ENCODE measurements at regions not wholly inside any gene's neighbourhood (a gene's known extent, or its start where the extent isn't known, plus 50 kb on each side); places are given as distances from the start of the nearest gene placed in this dataset.

DNA sequence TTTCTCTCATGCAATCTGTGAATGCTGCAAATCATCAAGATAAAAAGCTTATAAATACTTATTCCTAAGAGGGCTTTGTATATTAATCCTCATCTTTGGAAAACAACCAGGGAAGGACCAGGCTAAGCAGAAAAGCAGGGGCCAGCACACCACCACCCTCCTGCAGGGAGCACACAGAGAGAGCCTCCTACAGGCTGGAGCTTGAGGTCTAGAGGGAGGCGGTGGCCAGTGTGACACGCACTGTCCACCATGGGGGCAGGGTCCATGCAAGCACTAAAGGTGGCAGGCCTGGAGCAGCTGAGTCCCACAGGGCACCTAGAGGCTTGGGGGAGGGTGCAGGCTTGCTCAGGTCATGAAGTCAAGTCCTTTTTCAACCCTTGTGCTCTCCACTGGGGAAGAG, 236.9 kb downstream of the TACR3 start:
- no peak for DNase-seq (ENCODE audit: low read depth)
- no peak for TF ChIP-seq CTCF (IDR thresholded peaks at IDR 0.05; ENCODE audit: insufficient read depth, low read length)
- H3K4me3 ChIP-seq (ENCODE audit: low read depth, low read length): no peak overlapping the region

DNA sequence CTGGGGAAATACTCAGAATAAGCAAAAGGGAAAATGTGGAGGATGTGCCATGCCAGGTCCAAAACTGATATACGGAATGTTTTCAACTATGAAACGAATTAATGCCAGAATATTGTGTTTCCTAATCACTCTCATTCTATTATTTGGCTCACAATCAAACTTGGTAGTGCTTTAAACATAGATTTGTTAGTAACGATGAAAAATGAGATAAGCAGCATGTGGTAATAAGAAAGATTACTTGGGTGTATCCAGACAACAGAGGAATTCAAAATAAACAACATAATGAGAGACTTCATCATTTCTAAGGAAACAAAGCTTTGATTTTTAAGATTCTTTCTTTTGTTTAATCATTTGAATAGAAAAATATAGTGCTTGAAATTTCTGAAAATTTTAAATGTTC, 237.3 kb downstream of the TACR3 start:
- no peak for TF ChIP-seq CTCF (IDR thresholded peaks at IDR 0.05; ENCODE audit: insufficient read depth, low read length)
- no peak overlapping the region for H3K4me3 ChIP-seq (ENCODE audit: low read depth, low read length)
- DNase-seq (ENCODE audit: low read depth): peak; percentile 12

DNA sequence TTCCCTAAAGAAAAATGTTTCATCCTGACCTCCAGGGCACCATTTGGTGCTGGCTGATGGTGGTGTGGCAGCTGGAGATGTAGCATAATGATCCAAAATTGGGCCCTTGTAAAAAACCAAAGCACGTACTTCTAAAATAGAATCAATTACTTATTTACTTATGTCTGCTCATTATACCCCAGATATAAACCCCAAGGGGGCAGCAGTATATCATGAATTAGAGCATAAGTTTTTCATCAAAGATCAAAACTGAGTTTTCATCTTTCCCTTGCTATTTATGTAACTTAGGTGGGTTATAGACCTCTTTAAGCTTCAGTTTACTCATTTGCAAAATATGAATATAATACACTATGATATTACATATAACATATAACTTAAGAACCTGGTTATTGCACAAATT, 241.1 kb downstream of the TACR3 start:
- no peak overlapping the region for H3K4me3 ChIP-seq (ENCODE audit: low read depth, low read length)
- DNase-seq (ENCODE audit: low read depth): peak; percentile 28
- no peak for TF ChIP-seq CTCF (IDR thresholded peaks at IDR 0.05; ENCODE audit: insufficient read depth, low read length)

DNA sequence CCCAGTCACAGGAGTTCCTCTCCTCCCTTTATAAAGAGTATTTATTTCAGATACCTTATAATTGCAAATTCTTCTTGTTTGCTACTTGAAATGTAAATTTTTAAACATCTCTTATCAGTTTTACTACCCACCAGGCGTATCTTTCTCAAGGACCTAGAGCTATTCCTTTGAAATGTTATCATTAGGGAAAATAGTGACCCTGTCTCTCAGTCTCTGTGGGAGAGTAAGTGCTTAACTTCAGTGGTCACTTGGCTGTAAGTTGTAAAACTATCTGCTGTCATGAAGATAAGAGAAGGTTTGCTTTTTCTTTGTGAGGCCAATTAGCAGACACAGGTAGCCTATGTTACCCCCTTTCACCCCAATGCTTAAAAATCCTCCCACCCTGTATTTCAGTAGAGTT, 241.6 kb downstream of the TACR3 start:
- TF ChIP-seq CTCF (IDR thresholded peaks at IDR 0.05; ENCODE audit: insufficient read depth, low read length): no peak
- no peak for DNase-seq (ENCODE audit: low read depth)
- no peak overlapping the region for H3K4me3 ChIP-seq (ENCODE audit: low read depth, low read length)

GRCh38 chr4:103457566-103457965, 259.4 kb upstream of the CENPE start:
- no peak overlapping the region for H3K4me3 ChIP-seq (ENCODE audit: low read depth, low read length)
- no peak for TF ChIP-seq CTCF (IDR thresholded peaks at IDR 0.05; ENCODE audit: insufficient read depth, low read length)
- no peak for DNase-seq (ENCODE audit: low read depth)

- no peak overlapping the region for H3K4me3 ChIP-seq (ENCODE audit: low read depth, low read length)
- DNase-seq (ENCODE audit: low read depth): no peak
- TF ChIP-seq CTCF (IDR thresholded peaks at IDR 0.05; ENCODE audit: insufficient read depth, low read length): no peak
Observed at GRCh38 chr4:103451341-103451740, 253.2 kb upstream of the CENPE start.

DNA sequence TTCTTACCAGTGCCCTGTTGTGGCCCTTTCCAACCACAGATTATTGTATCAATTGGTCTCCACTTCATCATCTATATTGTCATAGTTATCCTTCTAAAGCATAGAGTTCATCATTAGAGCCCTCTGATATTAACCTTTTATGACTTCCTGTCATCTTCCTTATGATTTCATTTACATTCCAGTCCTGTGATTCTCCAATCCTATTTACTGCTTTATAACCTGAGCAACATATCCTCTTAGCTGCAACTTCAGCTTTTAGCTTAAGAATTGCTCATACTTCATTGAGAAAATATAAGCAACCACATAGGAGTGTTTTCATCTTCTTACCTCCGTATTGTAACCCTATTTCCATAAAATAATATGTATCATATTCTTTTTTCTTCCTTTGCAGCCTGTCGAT, 252.6 kb upstream of the CENPE start:
- H3K4me3 ChIP-seq (ENCODE audit: low read depth, low read length): no peak overlapping the region
- no peak for TF ChIP-seq CTCF (IDR thresholded peaks at IDR 0.05; ENCODE audit: insufficient read depth, low read length)

More for the DNA sequence above, 252.6 kb upstream of the CENPE start:
- DNase-seq (ENCODE audit: low read depth): no peak

Measured in fibroblast of the aortic adventitia (primary cell).